ENCODE measurements at regions not wholly inside any gene's neighbourhood (a gene's known extent, or its start where the extent isn't known, plus 50 kb on each side); places are given as distances from the start of the nearest gene placed in this dataset.

- DNase-seq, result no peak
These were observed 131.2 kb downstream of the MAGEB5 start for GRCh38 chrX:26347171-26347570.

- no peak for DNase-seq
These were observed 118.3 kb downstream of the MAGEB5 start for GRCh38 chrX:26334232-26334631.

DNA sequence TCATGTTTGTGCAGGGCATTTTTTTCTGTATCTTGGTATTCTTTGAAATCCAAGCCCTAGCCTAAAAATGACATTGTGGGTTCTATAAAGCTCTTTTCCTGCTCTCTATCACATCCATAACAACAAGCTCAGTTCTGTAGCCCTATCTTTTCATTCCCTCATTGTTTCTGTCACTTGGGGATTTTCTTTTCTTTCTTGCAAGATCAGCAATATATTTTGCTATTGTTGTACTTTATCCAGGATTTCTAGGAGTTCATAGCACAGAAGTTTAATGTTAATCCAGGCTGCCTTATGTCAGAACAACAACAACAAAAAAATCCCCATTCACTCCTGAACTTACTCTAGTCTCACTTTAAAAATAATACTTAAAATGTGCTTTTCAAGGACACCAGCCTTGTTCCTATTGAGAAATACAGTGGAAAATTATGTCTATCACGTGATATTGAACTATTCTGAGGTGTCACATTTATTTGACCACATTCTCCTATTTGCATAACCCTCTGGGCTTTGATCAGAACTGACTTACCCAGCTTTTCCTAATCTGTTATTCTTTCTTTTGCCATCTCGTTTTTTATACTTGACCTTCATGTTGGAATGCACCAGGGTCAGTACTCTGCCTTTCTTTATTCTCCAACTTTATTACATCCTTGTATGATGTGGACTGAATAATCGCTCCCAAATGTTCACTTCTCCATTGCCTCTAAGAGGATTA, 112.8 kb downstream of the MAGEB5 start:
- DNase-seq, result no peak

DNA sequence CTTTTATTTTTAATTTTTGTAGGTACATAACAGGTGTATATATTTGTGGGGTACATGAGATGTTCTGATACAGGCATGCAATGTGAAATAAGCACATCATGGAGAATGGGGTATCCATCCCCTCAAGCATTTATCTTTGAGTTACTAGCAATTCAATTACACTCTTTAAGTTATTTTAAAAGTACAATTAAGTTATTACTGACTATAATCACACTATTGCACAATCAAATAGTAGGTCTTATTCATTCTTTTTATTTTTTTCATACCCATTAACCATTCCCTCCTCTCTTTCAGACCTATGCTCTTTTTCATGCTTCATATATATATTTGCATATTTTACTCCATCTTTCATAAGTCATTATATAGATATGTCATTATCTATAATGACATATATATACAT, 93.3 kb downstream of the MAGEB5 start:
- no peak for DNase-seq

GRCh38 chrX:26295425-26295824, 79.5 kb downstream of the MAGEB5 start:
- no peak for DNase-seq

DNA sequence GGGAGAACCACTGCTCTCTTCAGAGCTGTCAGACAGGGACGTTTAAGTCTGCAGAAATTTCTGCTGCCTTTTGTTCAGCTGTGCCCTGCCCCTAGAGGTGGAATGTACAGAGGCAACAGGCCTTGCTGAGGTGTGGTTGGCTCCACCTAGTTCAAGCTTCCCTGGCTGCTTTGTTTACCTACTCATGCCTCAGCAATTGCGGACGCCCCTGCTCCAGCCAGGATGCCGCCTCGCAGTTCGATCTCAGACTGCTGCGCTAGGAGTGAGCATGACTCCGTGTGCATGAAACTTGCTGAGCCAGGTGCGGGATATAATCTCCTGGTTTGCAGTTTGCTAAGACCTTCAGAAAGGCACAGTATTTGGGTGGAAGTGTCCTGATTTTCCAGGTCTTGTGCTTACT, 70.9 kb downstream of the MAGEB5 start:
- DNase-seq, result no peak
